Dermis blood vessel endothelial cell (primary cell): ENCODE measurements at regions not wholly inside any gene's neighbourhood (a gene's known extent, or its start where the extent isn't known, plus 50 kb on each side); places are given as distances from the start of the nearest gene placed in this dataset.

Source experiments
- DNase-seq: peaks from one replicate; pipeline ENCODE4 v3.0.0; 2010

GRCh38 chr1:4554271-4554865, 100.0 kb upstream of the AJAP1 start:
- no peak for DNase-seq

DNA sequence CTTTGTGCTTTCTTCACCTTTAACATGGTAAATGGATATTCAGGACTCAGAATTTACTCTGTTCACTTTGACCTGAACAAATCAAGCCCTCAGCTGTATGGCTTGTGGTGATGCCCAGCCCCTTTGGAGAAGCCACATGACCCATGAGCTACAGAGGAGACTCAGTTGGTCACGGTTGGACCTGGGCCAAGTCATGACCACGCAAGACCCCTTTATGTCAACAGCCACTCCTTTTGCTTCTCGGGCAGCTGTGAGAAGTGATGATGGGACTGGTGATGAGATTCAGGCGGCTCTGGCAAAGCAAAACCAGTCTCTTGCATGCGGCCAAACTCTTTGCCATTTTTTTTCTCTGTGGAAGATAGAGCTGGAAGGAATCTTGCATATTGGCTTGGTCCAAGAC, 96.5 kb upstream of the AJAP1 start:
- no peak for DNase-seq

GRCh38 chr1:4561205-4561604, 93.2 kb upstream of the AJAP1 start:
- no peak for DNase-seq

DNA sequence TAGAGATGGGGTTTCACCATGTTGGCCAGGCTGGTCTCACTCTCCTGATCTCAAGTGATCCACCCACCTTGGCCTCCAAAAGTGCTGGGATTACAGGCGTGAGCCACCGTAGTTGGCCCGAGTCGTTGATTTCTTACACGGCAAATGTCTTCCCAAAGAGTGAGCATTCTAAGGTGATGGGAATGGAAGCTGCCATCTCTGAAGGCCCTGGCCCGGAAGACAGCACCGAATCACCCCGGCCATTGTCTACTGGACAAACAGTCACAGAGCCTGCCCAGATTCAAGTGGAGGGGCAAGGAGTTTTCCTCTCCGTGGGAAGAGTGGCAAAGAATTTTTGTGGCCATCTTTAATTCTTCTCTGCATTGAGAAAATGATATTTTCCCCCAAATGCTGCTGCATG, 92.1 kb upstream of the AJAP1 start:
- no peak for DNase-seq

- no peak for DNase-seq
These were observed 90.8 kb upstream of the AJAP1 start for GRCh38 chr1:4563586-4563985.

- no peak for DNase-seq
These were observed 90.4 kb upstream of the AJAP1 start for GRCh38 chr1:4564051-4564450.

- no peak for DNase-seq
These were observed 89.2 kb upstream of the AJAP1 start for GRCh38 chr1:4565166-4565565.

GRCh38 chr1:4565801-4566449, 88.5 kb upstream of the AJAP1 start:
- no peak for DNase-seq

DNA sequence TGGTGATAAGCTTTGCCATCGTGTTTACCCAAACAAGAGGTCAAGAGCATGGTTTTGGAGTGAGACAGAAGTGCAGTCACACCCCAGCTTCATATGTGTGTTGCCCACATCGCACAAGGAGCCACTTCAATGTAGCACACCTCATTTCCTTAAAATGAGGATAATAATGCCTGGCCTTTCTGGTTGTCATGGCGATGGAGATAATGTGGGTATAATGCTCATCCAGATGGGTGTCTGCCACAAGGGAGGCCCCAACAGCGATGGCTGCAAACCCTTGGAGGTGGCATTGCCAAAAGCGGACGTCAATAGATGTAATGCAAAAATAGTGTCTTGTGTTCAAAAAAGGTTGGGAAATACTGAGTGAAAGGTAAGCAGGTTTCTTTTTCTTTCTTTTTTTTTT, 83.1 kb upstream of the AJAP1 start:
- DNase-seq, result no peak

DNA sequence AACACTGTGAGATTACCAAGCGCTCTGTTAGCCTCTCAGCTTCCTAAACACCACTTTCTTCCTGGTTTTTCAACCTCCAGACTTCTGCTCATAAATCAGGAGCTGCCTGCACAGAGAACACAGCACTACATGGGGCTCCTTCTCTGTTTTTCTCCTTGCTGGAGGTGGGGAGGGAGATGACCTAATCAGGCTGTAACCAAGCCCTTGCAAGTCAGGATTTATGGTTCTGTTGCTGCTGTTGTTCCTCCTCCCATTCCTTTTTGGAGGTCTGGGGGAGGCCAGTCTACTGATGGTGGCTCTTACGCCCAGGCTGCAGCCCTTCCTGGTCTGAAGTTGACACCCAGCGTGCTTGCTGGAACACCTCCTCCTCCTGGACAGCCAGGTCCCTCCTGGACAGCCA, 80.9 kb upstream of the AJAP1 start:
- DNase-seq, result no peak

- DNase-seq, result no peak
These were observed 72.6 kb upstream of the AJAP1 start for GRCh38 chr1:4581807-4582206.

- no peak for DNase-seq
These were observed 70.0 kb upstream of the AJAP1 start for GRCh38 chr1:4584449-4584848.

GRCh38 chr1:4585216-4585615, 69.2 kb upstream of the AJAP1 start:
- no peak for DNase-seq

GRCh38 chr1:4585705-4586104, 68.7 kb upstream of the AJAP1 start:
- DNase-seq, result no peak

DNA sequence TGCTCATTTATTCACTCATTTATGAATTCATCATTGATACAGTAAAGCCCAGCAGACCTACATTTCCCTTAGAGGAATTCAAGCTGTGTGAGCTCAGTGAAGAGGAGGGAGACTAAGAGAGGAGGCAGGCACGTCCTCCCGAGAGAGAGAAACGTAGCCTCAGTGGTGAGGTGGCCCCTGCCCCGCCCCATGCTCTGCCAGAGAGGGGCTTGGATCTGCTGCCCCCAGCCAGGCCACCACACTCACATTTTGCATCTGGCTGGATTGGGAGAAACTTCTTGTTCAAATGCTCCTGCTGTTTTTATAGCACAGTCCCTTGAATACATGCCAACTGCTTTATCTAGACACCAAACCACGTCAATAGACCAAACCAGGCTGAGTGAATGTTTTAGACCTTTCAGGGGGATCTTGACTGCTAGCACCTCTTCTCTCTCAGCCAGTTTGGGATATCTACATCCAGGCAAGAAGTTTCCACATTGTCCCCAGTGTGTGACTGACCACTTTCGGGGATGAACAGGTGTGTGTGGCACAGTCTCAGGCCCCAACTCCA, 67.7 kb upstream of the AJAP1 start:
- DNase-seq, result no peak

DNA sequence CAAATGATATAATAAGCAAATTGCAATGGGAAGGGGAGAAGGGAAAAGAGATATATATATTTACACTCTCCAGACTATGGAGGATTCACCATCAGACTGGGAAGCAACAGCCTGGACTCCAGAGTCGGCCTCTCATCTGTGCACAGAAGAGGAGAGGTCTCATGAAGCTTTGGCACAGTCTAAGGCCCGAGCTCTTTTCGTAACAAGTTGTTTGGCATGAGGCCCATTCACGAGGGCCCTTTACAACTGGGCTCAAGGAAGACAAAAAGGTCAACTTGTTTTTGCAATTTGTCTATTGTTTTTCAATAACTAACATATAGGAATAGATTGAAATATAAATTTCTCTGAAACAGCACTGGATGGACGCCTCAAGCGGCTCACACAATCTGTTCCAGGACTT, 66.7 kb upstream of the AJAP1 start:
- DNase-seq, result no peak

GRCh38 chr1:4590756-4591155, 63.7 kb upstream of the AJAP1 start:
- DNase-seq, result no peak

DNA sequence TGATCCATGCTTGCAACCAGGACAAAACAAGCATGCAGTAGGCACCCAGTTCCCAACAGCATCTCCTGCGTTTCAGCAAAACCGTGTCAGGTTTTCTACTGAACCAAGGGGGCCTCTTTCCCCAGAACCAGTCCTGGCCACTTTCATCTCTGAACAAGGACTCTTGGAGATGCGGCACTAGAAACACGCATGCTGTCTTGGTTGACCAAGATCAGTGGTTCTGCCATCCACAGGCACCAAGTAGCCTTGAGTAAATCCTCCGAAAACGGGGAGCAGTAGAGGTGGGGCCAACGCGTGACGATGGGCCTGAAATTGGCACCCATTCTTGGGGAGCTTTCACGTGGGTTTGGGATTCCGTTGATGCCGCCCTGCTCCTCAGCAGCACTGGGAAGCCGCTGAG, 62.5 kb upstream of the AJAP1 start:
- DNase-seq, result no peak

- no peak for DNase-seq
These were observed 61.3 kb upstream of the AJAP1 start for GRCh38 chr1:4593106-4593505.

GRCh38 chr1:4594286-4594991, 60.0 kb upstream of the AJAP1 start:
- DNase-seq, result no peak

GRCh38 chr1:4595341-4596225, 58.8 kb upstream of the AJAP1 start:
- no peak for DNase-seq

GRCh38 chr1:4596486-4596885, 57.9 kb upstream of the AJAP1 start:
- no peak for DNase-seq

DNA sequence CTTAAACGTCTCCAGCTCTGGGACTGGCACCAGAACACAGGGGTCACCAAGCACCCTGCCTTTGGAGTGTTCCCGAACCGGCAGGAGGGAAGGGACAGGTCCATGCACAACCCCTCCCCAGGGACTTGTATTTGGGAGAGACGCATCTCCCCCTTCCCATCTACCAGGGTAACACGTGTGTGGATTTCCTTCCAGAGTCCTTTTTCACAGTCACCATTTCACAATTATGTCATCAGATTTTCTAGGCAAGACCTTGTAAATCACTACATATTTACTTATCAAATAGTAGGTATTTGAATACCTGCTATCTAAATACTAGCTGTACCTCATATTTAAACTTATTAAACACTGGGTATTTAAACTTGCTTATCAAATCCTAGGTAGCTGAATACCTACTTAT, 57.4 kb upstream of the AJAP1 start:
- no peak for DNase-seq
